HuH-7.5 (cell line): ENCODE measurements at regions not wholly inside any gene's neighbourhood (a gene's known extent, or its start where the extent isn't known, plus 50 kb on each side); places are given as distances from the start of the nearest gene placed in this dataset.

Source experiments
- DNase-seq: peaks from one replicate; pipeline ENCODE4 v3.0.0; 2011; ENCODE audit warnings: low spot score

DNA sequence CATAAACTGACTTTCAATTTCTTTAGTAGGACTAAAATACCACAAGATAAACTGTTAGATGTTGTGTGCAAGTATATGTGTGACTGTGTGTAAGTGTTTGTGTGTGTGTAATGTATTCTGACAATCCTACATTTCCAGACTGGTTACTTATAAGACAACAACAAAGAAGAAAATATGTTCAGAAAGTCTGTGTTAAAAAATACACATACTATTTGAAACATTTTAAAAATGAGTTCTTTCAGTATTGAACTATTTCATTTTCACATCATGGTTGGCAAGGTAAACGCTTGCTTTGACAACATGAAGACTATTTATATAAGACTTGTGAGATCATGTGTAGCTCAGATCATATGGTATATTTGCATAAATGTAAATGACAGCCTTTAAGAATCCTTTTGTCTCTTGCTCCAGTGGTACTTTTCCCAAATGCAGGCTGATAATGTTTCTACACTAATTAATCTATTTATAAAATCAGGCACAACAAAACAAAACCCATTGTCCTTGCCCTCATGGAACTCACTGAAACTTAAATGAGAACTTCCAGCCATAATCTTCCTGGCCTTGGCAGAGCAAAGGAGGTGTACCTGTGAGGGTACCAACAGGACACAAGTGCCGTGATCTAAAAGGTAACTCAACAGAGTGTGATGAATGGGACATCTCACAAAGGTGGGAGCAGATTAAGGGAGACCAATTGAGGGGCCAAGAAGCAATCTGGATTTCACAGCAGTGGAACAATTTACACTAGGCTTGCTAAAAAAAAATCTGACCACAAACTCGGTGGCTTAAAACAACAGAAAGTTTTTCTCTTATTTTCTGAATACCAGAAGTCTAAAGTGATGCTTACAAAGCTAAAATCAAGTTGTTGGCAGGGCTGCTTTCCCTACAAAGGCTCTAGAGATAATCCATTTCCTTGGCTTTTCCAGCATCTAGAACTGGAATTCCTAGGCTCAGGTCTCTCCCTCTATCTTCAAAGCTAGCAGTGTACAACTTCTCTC, 349.0 kb downstream of the TBC1D4 start:
- DNase-seq, result no peak

DNA sequence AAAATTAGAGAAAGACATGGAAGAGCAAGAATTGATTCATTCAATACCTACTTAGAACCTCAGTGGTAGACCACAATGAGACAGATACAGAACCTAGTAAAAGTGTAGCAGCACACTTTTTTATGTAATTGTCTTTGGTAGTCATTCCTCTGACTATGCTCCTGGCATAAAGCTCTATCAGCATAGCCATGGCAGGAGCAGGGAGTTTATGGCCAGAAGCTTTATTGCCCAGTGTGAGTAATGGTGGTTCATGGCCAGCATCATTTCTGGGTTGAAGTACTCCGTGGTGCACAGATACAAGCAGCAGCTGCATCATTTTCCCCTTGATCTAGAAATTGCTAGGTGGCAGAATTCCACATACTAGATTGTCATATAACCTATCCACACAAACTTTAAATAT, 352.6 kb downstream of the TBC1D4 start:
- no peak for DNase-seq

DNA sequence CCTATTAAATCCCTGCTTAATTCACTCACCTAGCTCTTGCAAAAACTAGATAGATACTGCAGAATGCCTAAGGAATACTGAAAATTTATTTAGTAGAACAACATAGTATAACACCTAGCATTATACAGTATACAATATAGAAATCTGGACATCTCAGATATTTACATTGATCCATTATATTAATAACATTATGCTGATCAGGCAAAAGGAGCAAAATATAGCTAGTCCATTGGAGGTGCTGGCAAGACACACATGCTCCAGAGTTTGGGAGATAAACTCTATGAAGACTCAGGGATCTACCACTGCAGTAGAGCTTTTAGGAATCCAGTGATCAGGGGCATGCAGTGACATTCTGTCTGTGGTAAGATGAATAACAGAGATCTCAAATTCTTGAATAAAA, 357.6 kb downstream of the TBC1D4 start:
- DNase-seq, result no peak

DNA sequence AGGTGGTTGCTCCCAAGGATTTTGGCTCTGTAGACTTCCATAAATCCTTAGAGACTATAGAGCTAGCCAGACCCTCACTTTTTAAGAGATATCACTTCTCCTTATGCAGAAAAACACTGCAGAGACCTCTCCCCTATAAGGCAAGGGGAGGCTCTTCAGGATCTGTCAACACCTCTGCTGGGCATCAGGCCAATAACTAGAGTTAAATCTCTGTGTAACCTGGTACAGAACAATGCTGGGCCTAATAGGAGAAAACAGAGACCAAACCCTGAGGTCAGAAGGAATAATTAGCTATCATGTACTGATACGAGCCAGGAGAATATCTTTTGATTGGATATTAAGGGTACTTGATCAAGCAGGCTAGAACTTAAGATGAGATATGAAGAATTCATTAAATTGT, 358.5 kb downstream of the TBC1D4 start:
- no peak for DNase-seq

DNA sequence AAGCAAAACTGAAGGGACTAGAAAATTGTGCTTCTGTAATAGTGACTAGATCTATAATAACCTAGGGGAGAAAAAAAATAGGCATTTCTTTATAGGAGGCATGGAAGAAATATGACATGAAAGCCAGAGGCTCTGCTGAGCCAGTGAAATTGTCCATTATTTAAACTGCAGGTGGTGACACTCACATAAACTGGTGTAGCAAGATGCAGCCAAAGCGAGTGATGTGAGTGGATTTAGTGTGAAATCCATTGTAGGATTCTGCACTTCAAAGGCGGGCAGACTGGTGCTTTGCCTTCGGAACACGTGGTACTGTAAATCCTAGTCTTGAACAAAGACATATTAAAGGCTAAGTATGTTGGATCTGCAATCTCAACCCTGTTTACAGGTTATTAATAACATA, 361.9 kb downstream of the TBC1D4 start:
- DNase-seq, result no peak

DNA sequence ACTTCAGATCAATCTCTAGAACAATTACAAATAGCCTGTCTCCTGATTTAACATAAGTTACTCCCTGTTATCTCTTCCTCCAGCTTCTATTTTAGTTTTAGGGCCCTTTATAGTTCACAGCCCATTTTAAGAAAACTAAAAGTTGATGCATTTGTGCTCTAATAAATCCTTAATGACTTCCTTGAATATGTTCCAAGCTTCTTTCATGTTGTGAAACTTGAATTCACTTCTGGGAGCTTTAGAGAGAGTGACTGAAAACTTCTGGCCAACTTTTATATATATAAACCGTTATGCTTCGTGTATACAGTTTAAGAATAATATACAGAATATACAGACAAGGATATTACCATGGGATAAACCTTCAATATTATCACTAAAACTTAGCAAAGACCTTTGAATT, 366.8 kb downstream of the TBC1D4 start:
- no peak for DNase-seq

DNA sequence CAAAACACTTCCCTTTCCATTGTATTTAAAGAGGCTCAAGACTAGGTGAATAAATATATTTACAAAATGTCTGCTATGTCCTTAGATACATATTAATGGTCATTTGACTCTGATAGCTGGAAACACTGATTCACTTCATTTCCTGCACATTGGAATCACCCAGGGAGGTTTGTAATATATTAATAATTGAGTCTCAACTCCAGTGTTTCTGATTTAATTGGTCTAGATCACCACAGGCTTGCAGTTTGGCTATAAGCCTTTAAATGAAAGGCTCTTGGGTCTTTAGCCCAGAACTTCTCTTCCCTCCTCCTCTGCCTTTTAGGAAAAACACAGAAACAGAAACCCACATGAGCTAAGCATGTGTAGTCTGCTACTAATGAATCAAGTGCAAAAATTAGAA, 378.0 kb downstream of the TBC1D4 start:
- no peak for DNase-seq

DNA sequence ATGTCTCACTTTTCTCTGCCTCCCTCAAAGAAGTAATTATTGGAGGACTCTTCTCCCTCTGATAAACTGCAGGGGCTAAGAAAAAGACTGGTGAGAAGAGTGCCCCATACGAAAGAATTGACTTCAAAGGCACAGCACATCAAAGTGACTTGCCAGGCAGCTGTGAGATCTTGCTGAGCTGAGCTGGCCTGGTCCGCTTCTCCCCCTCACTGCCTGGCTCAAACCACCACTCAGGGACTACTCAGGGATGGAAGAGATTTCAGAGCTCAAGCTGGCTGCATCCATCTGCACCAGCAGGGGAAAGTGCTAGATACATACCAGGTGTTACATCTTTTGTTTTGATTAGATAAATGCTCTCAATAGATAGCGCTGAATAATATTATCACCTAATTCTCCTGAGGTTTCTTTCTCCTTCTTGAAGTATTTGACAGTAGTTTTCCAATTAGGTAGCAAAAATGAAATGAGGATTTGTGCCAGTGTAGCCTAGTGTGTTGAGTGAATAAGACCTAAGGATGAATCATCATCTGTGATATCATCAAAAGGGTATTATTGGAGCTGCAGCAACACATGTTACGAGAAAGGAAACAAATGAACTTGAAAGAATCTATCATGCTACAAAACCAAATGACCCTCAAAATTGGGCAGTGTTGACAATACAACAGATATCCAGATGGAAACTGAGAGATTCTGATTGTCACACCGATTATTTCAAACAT, 379.8 kb downstream of the TBC1D4 start:
- DNase-seq, result no peak

DNA sequence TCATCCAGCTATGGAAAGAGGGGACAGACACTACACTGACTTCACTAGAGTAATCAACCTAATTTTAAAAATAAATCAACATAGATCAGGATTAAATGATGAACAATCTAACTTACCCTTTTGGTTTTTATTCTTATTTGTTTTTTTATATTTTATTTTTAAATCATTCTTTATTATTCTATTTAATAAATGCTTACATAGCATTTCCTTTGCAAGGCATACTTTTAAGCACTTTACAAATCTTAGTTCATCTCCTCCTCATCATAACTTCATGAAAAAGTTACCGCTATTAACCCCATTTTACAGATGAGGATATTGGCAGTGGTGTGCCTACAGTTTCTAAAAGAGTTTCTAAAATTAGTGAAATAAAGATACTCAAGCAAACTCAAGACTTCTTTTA, 380.6 kb downstream of the TBC1D4 start:
- DNase-seq, result no peak

DNA sequence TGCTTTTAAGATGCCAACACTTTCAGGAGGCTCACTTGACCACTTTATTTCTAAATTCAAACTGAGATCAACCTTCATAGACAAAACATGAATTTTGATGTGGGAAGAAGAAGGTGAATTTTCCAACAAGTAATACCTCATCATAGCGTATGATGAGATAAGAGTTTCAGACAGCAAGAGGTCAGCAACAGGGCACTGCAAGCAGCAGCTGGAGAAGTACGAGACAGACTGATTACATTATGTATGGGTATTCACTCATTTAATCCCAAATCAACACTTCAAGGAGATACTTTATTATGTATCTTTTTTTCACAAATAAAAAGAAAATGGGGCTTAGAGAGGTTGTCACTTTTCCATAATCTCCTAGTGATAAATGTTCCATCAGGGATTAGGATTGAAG, 389.8 kb downstream of the TBC1D4 start:
- DNase-seq, result no peak

DNA sequence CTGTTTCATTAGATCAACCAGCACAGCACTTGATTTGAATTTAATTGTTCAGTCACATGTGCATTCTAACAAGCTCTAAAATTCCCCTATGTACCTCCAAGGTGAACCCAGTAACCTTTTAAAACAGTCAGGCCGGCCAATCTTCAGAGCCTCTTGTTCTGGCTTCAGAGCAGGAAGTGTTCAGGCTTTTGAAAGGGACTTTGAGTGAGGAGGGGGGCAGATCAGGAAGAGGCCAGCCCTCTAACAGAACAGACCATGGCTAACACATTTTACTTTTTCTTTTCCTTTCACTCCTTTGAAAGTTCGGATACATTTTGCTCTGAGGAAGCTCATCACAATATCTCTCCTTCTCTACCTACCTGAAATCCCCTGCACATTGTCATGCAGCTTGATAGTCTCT, 390.3 kb downstream of the TBC1D4 start:
- no peak for DNase-seq

DNA sequence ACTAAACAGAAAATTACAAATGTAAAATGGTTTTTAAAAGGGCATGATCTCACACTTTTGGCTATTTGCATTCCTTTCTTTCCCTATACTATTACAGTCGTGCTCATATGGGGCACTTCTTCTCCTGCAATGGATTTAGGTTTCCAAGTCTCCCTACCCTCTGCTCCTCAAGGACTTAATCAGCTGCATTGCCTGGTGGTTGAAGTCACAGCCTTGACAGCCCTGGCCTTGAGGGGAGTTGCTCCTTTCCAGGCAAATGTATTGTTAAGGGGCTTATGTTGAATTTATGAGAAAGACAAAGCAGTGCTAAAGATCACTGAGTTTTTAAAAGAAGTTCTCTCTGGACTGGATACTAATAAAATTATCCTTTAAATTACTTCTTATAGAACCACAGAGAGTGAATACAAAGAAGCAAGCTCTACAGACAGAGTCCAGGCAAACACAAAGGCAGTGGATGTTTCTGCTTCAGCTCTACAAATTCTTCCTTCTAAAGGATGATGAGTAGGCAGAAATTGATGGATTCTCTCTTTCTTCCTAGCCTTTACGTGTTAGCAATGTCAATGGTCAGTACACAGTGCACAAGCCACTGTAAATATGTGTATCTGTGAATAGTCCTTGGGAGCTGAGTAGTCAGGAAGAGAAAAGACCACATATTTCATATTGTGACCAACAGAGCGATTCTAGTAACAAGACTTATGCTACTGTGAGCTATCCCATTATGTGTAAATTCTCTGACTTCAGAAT, 390.9 kb downstream of the TBC1D4 start:
- DNase-seq, result no peak

DNA sequence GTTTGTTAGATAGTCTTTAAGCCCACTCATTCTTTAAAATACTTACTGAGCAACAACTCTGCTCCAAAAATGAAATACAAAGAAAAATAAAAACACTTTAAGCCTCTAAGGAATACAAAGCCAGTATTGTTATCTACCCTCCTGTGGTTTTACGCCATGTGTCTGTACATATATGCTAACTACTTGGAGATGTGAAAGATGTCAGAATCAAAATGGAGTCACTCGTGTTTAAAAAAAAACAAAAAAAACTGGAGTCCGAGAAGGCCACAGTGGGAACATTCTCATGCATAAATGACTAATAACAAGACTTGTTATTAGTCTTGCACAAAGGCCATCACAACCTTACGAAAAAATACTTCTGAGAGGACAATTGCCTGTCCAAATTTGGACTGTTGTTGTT, 393.1 kb downstream of the TBC1D4 start:
- DNase-seq, result no peak

DNA sequence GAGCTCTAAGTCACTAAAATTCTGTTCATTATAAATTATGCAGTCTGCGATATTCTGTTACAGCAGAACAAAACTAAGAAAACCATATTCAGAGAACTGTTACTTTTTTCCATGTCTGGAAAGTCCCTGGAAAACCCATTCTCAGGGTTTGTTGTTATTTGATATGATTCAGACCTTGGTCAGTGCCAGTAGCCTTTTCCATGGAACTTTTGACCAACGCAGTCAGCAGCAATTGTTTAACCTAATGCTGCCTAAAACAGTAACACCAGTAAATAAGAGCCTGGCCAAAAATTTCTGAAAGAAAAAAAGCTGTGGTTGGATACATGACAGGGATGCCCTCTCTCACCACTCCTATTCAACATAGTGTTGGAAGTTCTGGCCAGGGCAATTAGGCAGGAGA, 402.7 kb downstream of the TBC1D4 start:
- DNase-seq, result no peak

DNA sequence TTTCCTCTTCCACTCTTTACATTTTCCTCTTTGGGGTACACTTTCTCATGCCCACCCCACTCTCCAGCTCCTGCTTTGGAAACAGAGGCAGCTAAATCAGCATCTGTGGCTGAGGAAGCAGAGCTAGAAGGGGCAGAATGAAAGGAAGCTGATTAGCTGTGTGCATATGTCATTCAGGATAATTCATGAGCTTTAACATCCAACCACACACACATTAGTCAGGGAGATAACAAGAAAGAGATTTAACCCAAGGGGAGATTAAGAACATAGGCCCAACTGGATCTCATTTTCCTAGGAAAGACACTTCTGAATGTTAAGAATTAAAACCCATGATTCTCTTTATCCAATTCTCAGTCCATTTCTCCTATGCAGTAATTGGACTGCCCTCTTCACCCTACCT, 405.5 kb downstream of the TBC1D4 start:
- DNase-seq, result no peak

DNA sequence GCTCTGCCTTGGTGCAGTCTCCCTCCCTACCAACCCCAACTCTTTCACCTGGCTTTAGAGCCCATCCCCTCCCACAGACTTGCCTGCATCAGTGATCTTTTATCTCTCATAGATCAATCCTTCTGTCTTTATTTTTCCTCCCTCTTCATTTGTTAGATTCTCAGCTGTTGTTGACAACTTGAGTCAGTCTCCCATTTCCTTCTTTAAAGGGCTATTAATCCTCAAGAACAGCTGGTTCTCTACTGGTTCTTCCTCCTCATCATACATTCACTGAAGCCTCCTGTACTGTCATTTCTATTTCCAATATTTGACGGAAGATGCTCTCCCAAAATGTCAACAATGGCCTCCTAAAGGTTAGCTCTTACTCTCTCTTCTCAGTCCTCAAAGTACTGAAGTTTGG, 408.2 kb downstream of the TBC1D4 start:
- DNase-seq, result no peak

DNA sequence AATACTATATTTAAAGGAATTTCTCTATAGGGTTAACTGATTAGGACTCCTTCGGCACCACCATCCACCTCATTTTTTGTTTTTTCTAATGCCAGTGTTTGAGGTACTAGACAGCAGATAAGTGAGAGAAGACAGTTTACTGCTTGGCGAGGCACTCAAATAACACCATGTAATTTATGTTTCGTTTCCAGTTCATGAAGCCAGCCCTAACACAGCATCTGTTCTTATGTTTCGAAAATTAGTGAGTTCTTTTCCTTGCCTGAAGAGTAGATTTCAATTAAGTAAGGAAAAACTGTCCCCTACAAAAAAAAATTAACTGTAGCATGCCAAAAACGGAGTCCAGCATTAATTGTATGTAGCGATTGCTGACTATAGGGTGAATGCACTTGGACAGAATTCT, 409.1 kb downstream of the TBC1D4 start:
- DNase-seq, result no peak

DNA sequence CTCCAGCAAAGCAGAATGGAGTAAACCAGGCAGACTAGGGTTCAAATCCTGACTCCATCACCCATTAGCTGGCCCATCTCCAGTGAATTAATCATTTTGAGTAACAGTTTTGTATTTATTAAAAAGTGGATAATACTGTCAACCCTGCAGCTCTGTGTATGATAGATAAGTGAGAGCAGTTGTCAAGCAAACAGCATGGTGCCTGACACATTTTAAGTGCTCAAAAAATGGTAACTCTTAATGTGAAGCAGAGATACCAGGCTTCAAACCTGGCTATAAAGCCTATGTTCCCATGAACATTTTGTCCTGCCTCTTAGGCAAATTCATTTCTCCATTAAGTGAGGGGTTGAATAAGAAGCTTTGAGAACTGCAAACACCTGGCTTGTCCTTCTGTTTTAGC, 409.6 kb downstream of the TBC1D4 start:
- no peak for DNase-seq

DNA sequence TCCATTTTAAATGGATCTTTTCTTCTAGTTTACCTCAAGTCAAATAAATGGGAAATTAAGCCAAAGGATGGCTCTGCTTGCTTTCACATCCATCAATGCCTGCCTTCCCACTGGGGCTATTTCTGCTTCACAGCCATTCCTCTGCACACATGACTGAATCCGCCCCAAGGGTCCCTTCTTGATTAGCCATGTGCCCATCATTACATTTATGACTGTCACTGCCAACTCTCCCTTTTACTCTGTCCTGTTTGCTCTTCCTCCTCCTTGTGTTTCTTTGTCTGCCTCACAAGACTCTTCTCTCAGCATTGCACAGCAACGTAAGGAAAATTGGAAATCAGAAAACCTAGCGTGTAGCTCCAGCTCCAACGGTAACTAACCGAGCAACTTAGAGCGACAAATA, 410.2 kb downstream of the TBC1D4 start:
- DNase-seq, result no peak

DNA sequence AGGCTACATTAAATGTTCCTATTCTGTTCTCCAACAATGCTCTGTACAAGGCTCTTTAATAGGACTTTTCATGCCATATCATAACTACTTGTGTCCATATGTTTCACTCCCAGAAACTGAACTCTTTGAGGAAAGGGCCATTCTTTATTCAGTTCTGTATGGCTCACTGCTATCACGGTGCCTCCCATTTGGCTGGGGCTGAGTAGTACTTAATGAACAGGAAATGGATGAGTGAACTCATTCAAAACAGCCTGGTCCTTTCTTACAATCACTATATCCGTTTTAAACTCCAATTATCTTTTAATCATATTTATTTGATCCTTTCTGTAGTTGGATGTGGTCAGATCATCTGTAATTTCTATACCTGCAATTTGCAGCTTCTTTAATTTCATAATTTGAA, 410.6 kb downstream of the TBC1D4 start:
- no peak for DNase-seq

DNA sequence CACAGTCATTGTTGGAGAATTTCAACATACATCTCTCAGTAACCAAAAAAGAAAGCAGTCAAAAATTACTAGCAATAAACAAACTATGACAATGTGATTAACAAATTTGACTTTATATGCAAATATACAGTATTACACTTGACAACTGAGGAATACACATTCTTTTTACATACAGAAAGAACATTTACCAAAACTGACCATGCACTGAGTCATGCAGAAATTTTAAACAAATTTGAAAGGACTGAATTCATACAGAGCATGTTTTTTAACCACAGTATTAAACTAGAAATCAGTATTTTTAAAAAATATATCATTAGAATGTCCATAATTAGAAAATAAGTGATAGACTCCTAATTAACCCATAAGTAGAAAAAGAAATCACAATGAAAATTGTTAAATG, 420.1 kb downstream of the TBC1D4 start:
- DNase-seq, result no peak

DNA sequence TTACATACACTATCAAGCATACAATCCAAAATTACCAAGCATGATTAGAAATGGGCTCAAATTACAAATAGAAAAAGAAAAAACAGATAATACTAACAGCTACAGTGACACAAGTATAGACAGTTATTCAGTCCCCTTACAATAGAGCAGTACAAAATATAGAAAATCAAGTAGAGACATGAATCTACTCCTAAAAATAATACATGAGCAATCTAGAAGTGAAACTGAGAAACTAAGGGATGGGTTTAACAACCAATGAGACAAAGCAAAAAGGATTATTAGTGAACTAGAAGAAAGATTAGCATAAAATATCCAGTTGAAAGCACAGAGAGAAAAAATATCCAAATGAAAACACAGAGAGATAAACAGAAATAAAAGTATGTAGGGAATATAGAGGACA, 426.7 kb downstream of the TBC1D4 start:
- no peak for DNase-seq

DNA sequence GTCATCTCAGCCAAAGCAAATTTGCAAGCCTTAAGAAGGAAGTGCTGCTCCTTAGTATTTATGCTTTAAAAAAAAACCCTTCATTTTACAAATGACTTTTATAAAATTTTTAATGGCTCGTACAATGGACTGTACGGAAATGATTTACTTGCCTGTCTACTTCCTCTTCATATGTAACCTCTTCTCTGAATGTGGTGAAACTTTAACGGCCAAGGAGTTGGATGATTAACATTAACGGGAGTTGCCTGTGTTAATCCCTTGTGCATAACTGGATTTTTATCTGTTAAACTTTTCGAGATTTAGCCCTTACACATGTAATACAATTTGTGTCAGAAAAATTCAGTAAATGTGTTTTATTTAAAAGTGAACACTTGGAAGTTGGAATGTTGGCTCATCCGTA, 429.4 kb downstream of the TBC1D4 start:
- DNase-seq, result no peak
